ENCODE measurements at regions not wholly inside any gene's neighbourhood (a gene's known extent, or its start where the extent isn't known, plus 50 kb on each side); places are given as distances from the start of the nearest gene placed in this dataset.
"Not testable (repeated sequence)": the region's sequence is repeated elsewhere in the genome, so short reads cannot be mapped to it uniquely, and the experiment has no call there.

DNA sequence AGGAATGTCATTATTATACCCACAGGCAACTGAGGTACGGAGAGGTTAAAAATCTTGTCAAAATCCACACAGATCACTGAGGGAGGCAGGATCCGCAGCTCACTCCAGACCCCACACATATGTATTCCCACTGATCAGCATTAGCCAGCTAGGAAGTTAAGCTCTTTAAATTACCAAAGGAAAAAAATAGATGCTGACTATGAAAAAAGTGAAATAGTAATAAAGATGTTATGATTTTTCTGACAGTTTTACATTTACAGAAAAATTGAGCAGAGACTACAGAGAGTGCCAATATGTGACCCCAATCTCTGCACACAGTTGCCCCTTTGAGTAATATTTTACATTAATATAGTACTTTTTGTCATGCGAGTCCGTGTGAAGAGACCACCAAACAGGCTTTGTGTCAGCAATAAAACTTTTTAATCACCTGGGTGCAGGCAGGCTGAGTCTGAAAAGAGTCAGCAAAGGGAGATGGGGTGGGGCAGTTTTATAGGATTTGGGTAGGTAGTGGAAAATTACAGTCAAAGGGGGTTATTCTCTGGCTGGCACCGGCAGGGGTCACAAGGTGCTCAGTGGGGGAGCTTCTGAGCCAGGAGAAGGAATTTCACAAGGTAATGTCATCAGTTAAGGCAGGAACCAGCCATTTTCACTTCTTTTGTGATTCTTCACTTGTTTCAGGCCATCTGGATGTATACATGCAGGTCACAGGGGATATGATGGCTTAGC, 61.9 kb upstream of the NAA35 start:
- not testable (repeated sequence) for DNase-seq (ENCODE audit: low read depth in 4 of 4, low spot score in 1 of 4)

GRCh38 chr9:85880507-85880906, 60.4 kb upstream of the NAA35 start:
- DNase-seq (ENCODE audit: low read depth in 4 of 4, low spot score in 1 of 4): not testable (repeated sequence)

DNA sequence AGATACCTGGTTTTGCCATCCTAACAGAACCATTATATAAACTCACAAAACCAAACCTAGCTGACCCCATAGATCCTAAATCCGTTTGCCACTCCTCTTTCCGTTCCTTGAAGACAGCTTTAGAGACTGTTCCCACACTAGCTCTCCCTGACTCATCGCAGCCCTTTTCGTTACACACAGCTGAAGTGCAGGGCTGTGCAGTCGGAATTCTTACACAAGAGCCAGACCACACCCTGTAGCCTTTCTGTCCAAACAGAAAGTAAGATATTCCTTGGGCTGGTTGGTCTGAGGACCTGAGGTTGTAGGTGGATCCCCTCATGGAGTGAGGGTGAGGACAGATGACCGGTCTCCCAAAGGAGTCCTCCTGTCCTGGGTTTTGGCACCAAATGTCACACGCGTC, 56.7 kb upstream of the NAA35 start:
- DNase-seq (ENCODE audit: low read depth in 4 of 4, low spot score in 1 of 4): no peak

- no peak for DNase-seq (ENCODE audit: low read depth in 4 of 4, low spot score in 1 of 4)
Measured at GRCh38 chr9:85890962-85891361, 50.0 kb upstream of the NAA35 start.

Measured in stimulated activated CD4-positive, alpha-beta T cell treated with anti-CD3 and anti-CD28 coated beads, Interleukin-1b, Interleukin-23, amount 100 ng/mL, for 24 hours (primary cell).